Kidney epithelial cell (primary cell): ENCODE measurements at regions not wholly inside any gene's neighbourhood (a gene's known extent, or its start where the extent isn't known, plus 50 kb on each side); places are given as distances from the start of the nearest gene placed in this dataset.

Source experiments
- DNase-seq: peaks from one replicate; pipeline ENCODE4 v3.0.0-alpha.2; 2010; ENCODE audit warnings: low read depth
- H3K27me3 ChIP-seq: 2 replicates; pipeline ENCODE4 v1.6.0; 2011; ENCODE audit warnings: low read length; ENCODE audit not compliant: control insufficient read depth, insufficient read depth
- H3K36me3 ChIP-seq: 2 replicates; pipeline ENCODE4 v1.5.1; 2011; ENCODE audit warnings: low read length; ENCODE audit not compliant: control insufficient read depth, insufficient read depth
- H3K4me3 ChIP-seq: 2 replicates; pipeline ENCODE4 v1.5.1; 2011; ENCODE audit warnings: low read depth, mild to moderate bottlenecking, control low read depth, low read length
- CTCF ChIP-seq: IDR thresholded peaks from 2 replicates; pipeline ENCODE4 v1.5.1; 2011; ENCODE audit warnings: mild to moderate bottlenecking, moderate library complexity, low read length, control low read depth, inconsistent platforms; ENCODE audit not compliant: insufficient read depth, poor library complexity, severe bottlenecking

DNA sequence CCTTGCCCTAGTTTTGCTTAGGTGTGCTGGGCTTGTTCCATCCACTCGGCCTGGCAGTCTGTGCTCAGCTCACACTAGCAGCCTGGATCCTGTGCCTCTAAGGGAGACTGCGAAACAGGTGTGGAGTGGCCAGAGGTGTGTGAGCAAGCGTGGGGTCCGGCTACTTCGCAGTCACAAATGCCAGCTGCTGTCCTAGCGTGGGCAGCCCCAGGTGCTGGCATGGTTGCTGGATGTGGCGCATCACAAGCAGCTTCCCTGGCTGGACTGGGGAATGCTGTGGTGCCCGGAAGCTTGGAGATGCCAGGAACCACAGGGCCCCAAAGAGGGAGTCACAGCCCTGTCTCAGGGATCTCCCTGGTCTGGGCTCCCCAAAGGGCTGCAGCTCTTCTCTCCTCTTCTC lies 119.0 kb upstream of the TMEFF2 start:
- TF ChIP-seq CTCF: no peak
- DNase-seq: no peak
- no peaks in the 10 kb centered on the region for H3K27me3 ChIP-seq
- no peak overlapping the region for H3K4me3 ChIP-seq
- H3K36me3 ChIP-seq: no peaks in the 10 kb centered on the region

- no peak overlapping the region for H3K4me3 ChIP-seq
- no peaks in the 10 kb centered on the region for H3K36me3 ChIP-seq
- no peaks in the 10 kb centered on the region for H3K27me3 ChIP-seq
- DNase-seq: no peak
- no peak for TF ChIP-seq CTCF
Measured at GRCh38 chr2:192311701-192312460, 117.1 kb upstream of the TMEFF2 start.

DNA sequence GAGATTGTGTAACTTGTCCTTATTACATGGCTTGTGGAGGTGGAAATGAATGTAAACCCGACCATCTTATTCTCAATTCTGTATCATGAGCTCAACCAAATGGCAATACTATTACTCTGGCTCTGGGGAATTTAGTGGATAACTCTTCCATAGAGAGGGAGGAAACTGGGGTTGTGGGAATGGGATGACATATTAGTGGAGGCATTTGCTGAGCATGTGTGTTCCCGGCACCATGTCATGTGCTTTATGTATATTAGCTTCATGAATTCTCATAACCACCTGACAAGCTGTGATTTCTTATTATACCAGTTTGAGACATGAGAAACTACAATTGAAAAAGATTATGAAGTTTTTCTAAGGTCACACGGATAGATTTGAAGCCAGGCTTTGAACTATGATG lies 112.8 kb upstream of the TMEFF2 start:
- Histone ChIP-seq H3K36me3 (no peaks in the 10 kb centered on the region), H3K27me3 (no peaks in the 10 kb centered on the region), H3K4me3 (no peak overlapping the region)
- TF ChIP-seq CTCF: no peak
- DNase-seq: no peak

DNA sequence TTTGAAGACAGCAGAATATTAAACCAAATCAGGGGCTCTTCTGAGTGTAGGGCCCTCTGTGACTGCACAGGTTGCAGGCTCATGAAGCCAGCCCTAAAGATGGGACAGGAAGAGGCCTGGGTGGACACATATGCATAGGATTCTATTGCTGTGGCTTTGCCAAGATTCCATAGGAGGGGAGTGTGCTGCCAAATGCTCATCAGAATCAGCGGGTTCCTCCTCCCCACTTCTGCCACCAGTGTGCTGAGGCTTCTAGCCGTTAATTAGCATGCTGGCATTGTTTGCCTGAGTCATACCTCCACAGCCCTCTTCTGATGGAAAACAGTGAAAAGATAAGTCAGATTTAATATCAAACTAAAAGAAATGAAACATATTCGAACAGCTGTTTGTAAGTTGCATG lies 103.9 kb upstream of the TMEFF2 start:
- Histone ChIP-seq H3K4me3 (no peak overlapping the region), H3K27me3 (no peaks in the 10 kb centered on the region), H3K36me3 (no peaks in the 10 kb centered on the region)
- no peak for DNase-seq
- no peak for TF ChIP-seq CTCF

- H3K36me3 ChIP-seq: no peaks in the 10 kb centered on the region
- no peak for TF ChIP-seq CTCF
- no peak overlapping the region for H3K4me3 ChIP-seq
- no peaks in the 10 kb centered on the region for H3K27me3 ChIP-seq
- no peak for DNase-seq
Measured at GRCh38 chr2:192292478-192292877, 97.7 kb upstream of the TMEFF2 start.

DNA sequence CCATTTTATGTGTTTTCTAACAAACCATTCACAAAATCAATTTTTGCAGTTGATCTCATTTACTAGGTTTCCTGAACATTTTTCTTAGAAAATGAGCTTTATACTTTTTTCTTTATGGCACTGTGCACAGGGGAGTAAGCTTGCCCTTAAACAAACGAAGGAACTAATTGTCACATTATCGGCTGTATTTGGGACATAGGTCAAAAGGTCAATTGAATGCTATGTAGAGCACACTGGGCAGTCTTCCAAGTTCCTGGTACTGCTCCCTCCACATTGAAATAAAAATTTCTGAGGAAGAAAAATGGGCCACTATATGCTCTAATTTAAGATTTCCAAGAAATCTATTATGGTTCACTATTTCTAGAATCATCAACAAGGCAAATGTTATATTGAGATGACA lies 93.6 kb upstream of the TMEFF2 start:
- Histone ChIP-seq H3K27me3 (no peaks in the 10 kb centered on the region), H3K4me3 (no peak overlapping the region), H3K36me3 (no peaks in the 10 kb centered on the region)
- TF ChIP-seq CTCF: no peak
- DNase-seq: no peak
